T-helper 17 cell (primary cell): ENCODE measurements at regions not wholly inside any gene's neighbourhood (a gene's known extent, or its start where the extent isn't known, plus 50 kb on each side); places are given as distances from the start of the nearest gene placed in this dataset.

Experiments used
- ATAC-seq: fragments of 150-1000 bp; cut with Tn5 transposase; 2 replicates; pipeline ENCODE4 v1.10.0; 2021; ENCODE audit warnings: mild to moderate bottlenecking, moderate library complexity
- DNase-seq, 3 donors: peaks; one replicate each; pipeline versions ENCODE4 v3.0.0 to v3.0.0-alpha.2; 2020 to 2021
- H3K9me3 ChIP-seq: one replicate; pipeline ENCODE4 v1.7.0; 2013; ENCODE audit warnings: low read length, mild to moderate bottlenecking; ENCODE audit not compliant: control insufficient read depth, poor library complexity, severe bottlenecking
- H3K27ac Mint-ChIP-seq: one replicate; pipeline ENCODE4 v1.8.0; 2022; ENCODE audit warnings: mild to moderate bottlenecking, moderate library complexity, mixed read lengths
- H3K27me3 Mint-ChIP-seq: one replicate; pipeline ENCODE4 v1.8.0; 2022; ENCODE audit warnings: mixed read lengths
- H3K36me3 Mint-ChIP-seq: one replicate; pipeline ENCODE4 v1.8.0; 2022; ENCODE audit warnings: low read depth, mixed read lengths
- H3K4me1 Mint-ChIP-seq: one replicate; pipeline ENCODE4 v1.8.0; 2022; ENCODE audit warnings: mild to moderate bottlenecking, mixed read lengths
- H3K4me3 Mint-ChIP-seq: one replicate; pipeline ENCODE4 v1.8.0; 2022; ENCODE audit warnings: mild to moderate bottlenecking, moderate library complexity, mixed read lengths

DNA sequence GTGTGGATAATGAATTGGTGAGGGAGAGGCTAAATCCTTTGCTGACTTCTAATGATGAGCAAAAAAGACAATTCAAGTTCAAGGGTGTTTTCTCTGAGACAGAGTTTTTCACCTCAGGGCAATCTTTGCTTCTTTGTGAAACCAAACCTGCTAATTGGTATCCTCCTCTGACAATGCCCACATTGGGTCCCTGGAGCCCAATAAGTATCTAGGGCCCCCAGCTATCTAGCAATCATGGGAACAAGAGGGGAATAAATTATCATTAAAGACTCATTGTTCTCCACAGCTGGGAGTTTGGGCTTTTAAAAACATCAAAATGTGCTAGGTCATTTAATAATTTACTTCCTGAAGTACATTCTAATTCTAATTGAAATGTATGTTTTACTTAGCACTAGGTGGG is 227.3 kb downstream of the TMEM167A start:
- no peaks in the 10 kb centered on the region for H3K9me3 ChIP-seq
- Mint-ChIP-seq H3K4me3 (no peak overlapping the region), H3K36me3 (peaks cover 2% of the 10 kb centered on the region), H3K27me3 (peaks cover 9% of the 10 kb centered on the region), H3K4me1 (no peaks in the 10 kb centered on the region), H3K27ac (no peak overlapping the region)
- ATAC-seq (no peak), DNase-seq (no peak)

DNA sequence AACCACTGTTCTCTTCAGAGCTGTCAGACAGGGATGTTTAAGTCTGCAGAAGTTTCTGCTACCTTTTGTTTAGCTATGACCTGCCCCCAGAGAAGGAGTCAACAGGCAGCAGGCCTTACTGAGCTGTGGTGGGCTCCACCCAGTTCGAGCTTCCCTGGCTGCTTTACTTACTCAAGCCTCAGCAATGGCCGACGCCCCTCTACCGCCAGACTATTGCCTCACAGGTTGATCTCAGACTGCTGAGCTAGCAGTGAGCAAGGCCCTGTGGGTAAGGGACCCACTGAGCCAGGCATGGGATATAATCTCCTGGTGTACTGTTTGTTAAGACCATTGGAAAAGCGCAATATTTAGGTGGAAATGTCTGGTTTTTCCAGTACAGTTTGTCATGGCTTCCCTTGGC is 229.6 kb downstream of the TMEM167A start:
- Mint-ChIP-seq H3K27me3 (peaks cover 10% of the 10 kb centered on the region), H3K27ac (no peak overlapping the region), H3K36me3 (peaks cover 2% of the 10 kb centered on the region), H3K4me1 (no peaks in the 10 kb centered on the region), H3K4me3 (no peak overlapping the region)
- ATAC-seq: no peak
- no peaks in the 10 kb centered on the region for H3K9me3 ChIP-seq
- no peak for DNase-seq

DNA sequence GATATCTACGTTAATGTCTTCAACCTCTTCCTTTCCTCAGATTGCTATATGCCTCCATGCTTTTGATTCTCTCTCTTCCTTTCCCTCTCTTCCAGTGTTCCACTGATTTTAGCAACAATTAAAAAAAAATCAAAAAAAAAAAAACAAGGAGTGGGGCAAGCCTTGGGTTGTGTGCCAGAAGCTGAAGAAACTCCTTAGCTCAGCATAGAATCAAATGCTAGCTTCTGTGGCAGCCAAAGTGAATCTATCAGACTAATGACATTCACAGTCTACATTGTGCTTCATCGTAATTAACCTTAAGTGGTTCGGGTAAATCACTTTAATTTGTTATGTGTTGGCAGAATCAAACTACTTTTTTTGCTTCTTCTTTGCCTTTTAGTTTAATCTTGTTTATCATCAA is 237.3 kb downstream of the TMEM167A start:
- no peaks in the 10 kb centered on the region for H3K4me1 Mint-ChIP-seq
- no peak overlapping the region for H3K27ac Mint-ChIP-seq
- H3K27me3 Mint-ChIP-seq: peaks cover 1% of the 10 kb centered on the region
- no peak overlapping the region for H3K4me3 Mint-ChIP-seq
- DNase-seq (no peak), ATAC-seq (no peak)
- H3K36me3 Mint-ChIP-seq: peaks cover under 1% of the 10 kb centered on the region
- H3K9me3 ChIP-seq: no peaks in the 10 kb centered on the region

DNA sequence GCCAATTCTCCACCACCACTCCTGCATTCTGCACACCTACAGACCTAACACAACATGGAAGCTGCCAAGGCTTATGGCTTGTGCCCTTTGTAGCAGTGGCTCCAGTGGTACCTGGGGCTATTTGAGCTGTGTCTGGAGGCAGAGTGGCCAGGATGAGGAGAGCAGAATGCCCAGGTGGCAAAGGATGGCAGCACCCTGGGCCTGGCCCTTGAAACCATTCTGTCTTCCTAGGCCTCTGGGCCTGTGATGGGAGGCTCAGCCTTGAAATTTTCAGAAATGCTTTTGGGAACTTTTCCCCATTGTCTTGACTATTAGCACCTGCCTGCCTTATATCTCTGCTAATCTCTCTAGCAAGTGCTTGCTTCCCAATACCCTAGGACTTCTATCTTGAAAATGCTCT is 241.7 kb downstream of the TMEM167A start:
- no peak overlapping the region for H3K4me3 Mint-ChIP-seq
- no peak for DNase-seq
- no peak overlapping the region for H3K27ac Mint-ChIP-seq
- no peaks in the 10 kb centered on the region for H3K36me3 Mint-ChIP-seq
- no peaks in the 10 kb centered on the region for H3K27me3 Mint-ChIP-seq
- no peaks in the 10 kb centered on the region for H3K4me1 Mint-ChIP-seq
- no peaks in the 10 kb centered on the region for H3K9me3 ChIP-seq
- ATAC-seq: no peak

DNA sequence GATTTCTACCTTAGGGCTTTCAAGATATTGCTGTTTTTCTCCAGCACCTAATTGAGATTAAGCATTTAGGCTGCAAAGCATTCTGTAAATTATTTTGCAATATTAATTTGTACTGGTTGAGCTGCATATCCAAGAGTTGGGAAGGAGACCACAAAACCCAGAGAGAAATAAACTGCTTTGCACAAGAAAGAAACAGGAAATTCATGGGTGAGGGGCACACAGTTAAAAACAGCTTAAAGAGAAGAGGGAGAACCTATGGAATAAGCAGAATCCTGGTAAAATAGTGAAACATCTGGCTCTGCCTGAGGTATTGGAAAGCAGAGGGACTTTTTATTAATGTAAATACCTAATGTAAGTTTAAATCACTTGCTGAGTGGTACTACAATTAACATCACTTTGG is 243.0 kb downstream of the TMEM167A start:
- H3K27ac Mint-ChIP-seq: no peak overlapping the region
- ATAC-seq: no peak
- DNase-seq: no peak

DNA sequence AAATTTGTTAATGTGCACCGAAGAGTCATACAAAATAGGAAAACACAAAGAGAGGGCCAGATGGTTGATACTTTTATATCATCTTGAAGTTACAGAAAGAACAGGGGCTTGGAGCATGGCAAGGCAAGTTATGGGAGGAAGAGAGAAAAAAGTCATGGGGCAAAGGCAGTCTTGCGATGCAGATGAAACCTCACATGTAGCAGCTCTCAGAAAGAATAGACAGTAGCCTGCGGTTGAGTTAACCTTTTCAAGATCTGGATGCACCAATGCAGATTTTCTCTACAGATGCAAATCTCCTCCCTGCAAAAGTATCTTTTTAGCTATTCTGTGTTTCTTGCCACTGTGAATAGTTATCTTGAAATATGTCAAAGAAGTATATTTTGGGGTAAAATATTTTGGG is 243.9 kb downstream of the TMEM167A start:
- Mint-ChIP-seq H3K36me3 (no peaks in the 10 kb centered on the region), H3K27ac (no peak overlapping the region), H3K4me1 (no peaks in the 10 kb centered on the region), H3K27me3 (no peaks in the 10 kb centered on the region), H3K4me3 (no peak overlapping the region)
- ATAC-seq (no peak), DNase-seq (no peak)
- H3K9me3 ChIP-seq: no peaks in the 10 kb centered on the region

More for the DNA sequence above, 243.0 kb downstream of the TMEM167A start:
- H3K4me3 Mint-ChIP-seq: no peak overlapping the region
- no peaks in the 10 kb centered on the region for H3K9me3 ChIP-seq
- no peaks in the 10 kb centered on the region for H3K27me3 Mint-ChIP-seq
- H3K4me1 Mint-ChIP-seq: no peaks in the 10 kb centered on the region
- no peaks in the 10 kb centered on the region for H3K36me3 Mint-ChIP-seq

DNA sequence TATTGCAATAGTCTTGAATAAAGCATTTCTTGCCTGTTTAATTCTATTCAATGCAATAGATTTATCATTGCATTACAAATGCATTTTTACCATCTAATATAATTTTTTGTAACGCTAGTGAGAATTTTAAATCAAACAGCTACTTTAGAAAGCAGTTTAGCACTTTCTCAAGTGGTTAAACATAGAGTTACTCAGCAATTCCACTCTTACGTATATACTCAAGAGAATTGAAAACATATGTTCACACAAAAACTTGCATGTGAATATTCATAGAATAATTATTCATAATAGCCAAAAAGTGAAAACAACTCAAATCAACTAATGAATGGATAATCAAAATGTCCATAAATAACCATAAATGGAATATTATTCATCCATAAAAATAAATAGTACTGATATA is 244.7 kb downstream of the TMEM167A start:
- no peak overlapping the region for H3K27ac Mint-ChIP-seq
- DNase-seq: no peak
- H3K9me3 ChIP-seq: no peaks in the 10 kb centered on the region
- ATAC-seq: no peak
- no peaks in the 10 kb centered on the region for H3K36me3 Mint-ChIP-seq
- no peaks in the 10 kb centered on the region for H3K4me1 Mint-ChIP-seq
- H3K27me3 Mint-ChIP-seq: no peaks in the 10 kb centered on the region
- no peak overlapping the region for H3K4me3 Mint-ChIP-seq

DNA sequence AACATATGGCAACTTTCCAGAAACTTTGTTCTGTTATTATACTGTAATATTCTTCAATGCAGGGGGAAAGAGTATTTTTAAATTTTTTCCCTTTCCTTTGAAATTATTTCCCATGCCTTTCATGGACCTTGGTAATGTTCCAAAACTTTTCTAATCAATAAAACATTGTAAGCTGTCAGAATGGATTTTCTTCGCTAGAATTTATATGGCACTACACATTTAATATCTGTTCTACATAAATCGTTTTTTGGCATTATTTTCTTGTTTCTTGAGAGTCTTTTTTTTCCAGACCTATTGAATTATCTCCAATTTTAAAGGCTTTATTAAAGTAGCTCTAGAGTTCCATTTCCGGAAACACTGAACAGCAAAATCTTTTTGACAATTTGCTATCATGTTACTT is 249.0 kb downstream of the TMEM167A start:
- no peaks in the 10 kb centered on the region for H3K4me1 Mint-ChIP-seq
- DNase-seq (no peak), ATAC-seq (no peak)

DNA sequence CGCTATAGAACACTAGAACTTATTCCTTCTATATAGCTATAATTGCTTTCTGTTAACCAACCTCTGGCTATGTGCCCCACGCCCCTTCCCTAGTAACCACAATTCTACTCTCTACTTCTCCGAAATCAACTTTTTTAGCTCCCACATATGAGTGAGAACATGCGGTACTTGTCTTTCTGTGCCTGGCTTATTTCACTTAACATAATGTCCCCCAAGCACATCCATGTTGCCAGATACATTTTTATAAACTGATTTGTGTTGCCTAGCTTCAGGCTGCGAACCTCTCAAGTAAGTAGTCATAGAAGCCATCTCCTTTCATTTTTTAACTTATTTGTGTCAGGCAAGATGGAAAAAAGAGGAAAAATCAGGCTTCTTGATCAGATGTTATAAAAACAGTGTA is 249.5 kb downstream of the TMEM167A start:
- no peak overlapping the region for H3K27ac Mint-ChIP-seq
- no peak overlapping the region for H3K4me3 Mint-ChIP-seq
- DNase-seq (no peak), ATAC-seq (no peak)
- no peaks in the 10 kb centered on the region for H3K9me3 ChIP-seq
- H3K27me3 Mint-ChIP-seq: no peaks in the 10 kb centered on the region
- H3K4me1 Mint-ChIP-seq: no peaks in the 10 kb centered on the region
- H3K36me3 Mint-ChIP-seq: no peaks in the 10 kb centered on the region

More for the DNA sequence above, 249.0 kb downstream of the TMEM167A start:
- Mint-ChIP-seq H3K27me3 (no peaks in the 10 kb centered on the region), H3K4me3 (no peak overlapping the region), H3K27ac (no peak overlapping the region), H3K36me3 (no peaks in the 10 kb centered on the region)
- no peaks in the 10 kb centered on the region for H3K9me3 ChIP-seq

DNA sequence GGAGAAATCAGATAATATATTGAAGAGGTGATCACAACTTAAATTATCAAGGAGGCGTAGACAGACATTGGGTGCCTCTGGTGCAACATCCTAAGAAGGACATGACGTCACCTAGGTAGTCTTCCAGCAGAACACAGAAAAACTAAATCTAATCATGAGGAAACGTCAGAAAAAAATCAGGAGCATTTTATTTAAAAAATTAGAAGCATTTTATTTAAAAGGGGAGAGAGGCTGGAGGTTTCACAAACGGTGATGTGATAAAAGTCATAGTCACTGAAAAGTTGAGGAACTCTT is 254.6 kb downstream of the TMEM167A start:
- Mint-ChIP-seq H3K36me3 (peaks cover 2% of the 10 kb centered on the region), H3K4me1 (peaks cover 2% of the 10 kb centered on the region), H3K4me3 (no peak overlapping the region)

DNA sequence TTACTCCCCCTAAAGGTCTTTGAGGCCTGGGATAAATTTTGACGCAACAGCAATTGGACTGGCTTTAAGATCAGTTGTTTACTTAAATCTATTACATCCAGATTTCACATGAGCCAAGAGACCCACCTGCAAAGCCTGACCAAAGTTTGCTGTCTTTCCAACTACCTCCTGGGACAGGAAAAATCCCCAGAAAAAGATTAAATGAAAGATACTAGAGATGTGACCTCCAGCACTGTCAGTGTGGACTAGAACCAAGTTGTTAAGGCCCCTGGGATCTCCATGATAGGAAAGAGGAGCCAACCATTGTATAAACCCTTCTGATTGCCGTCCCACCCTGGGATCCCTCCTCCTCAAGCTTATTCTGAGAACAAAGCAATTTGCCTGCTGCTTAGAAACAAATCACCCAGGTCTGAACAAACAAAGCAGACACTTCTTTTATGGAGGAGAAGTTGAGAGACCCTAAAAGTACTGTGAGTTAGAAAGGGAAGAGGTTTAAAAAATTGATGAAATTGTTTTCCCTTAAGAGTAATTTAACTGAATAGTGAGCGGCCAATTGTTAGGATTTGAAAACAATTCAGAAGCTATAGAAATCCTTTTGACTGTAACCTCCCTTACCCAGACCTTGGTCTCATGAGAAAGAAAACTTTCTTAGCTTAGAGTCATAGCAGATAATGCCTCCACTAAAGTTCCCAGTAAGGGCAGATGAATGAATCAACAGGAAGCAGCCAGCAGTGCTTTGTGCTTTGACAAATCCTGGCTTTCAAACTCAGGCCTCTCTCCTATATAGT is 255.2 kb downstream of the TMEM167A start:
- no peaks in the 10 kb centered on the region for H3K9me3 ChIP-seq
- no peak for ATAC-seq
- H3K4me1 Mint-ChIP-seq: peaks cover 2% of the 10 kb centered on the region
- H3K36me3 Mint-ChIP-seq: peaks cover 2% of the 10 kb centered on the region
- no peaks in the 10 kb centered on the region for H3K27me3 Mint-ChIP-seq
- DNase-seq: no peak
- H3K4me3 Mint-ChIP-seq: no peak overlapping the region
- no peak overlapping the region for H3K27ac Mint-ChIP-seq

More for the DNA sequence above, 254.6 kb downstream of the TMEM167A start:
- DNase-seq (no peak), ATAC-seq (no peak)
- Mint-ChIP-seq H3K27me3 (no peaks in the 10 kb centered on the region), H3K27ac (no peak overlapping the region)
- no peaks in the 10 kb centered on the region for H3K9me3 ChIP-seq

DNA sequence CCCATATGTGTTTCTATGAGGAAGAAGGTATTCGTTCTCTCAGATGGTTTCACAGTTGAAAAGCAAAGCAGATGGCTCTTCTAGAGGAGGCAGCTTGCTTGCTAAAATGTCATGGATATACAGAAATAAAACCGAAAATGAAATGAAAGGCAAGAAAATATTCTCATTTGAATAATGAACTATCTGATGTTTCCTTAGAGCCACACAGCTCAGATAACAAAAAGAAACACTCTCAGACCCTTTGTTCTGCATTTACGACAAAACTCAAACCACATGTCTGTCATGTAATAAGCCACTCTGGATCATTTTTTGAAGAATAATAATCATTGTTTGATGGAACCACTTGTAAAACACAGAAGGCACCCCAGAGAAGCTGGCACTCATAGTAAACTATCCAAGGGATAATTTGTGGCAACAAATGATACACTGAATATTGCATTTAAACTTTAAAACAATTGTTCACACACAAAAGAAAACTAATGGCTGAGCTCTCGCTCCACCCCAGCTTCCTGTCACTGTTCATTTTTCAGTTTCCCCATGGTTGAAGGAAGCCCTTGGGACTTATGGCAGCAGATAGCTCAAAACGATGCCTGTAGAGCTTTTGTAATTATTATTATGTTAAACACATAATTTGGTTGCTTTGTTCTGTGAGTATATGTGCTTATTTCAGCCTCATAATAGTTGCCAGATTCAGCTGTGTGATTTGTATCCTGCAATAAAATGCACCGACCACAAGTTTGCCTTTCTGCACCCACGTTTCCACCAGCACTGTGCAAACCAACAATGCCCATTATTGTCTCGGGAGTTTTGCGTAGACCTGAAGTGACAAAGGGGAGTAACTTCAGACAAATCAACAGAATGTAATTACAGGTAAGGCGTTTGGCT is 256.0 kb downstream of the TMEM167A start:
- Mint-ChIP-seq H3K27me3 (no peaks in the 10 kb centered on the region), H3K36me3 (peaks cover 2% of the 10 kb centered on the region), H3K27ac (no peak overlapping the region), H3K4me3 (no peak overlapping the region), H3K4me1 (peaks cover 2% of the 10 kb centered on the region)
- no peak for ATAC-seq
- H3K9me3 ChIP-seq: no peaks in the 10 kb centered on the region
- no peak for DNase-seq

DNA sequence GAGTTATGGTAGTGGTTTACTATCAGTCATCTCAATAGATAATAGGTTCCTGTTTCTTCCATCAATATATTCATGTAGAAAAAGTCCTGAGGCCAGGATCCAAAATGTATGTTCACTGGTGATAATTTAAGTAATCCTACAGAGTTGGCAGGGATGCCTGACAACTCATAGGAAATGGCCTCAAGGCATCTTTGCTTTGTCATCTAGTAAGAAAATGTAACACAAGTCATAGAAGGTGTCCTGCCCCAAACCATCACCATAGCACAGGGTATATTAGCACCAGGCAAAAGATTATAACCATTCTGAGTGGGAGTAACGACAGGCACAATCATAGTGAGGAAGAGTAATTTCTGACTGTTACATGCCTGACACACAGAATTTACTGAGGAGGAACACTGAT is 257.0 kb downstream of the TMEM167A start:
- H3K27ac Mint-ChIP-seq: no peak overlapping the region
- ATAC-seq (no peak), DNase-seq (no peak)
- H3K36me3 Mint-ChIP-seq: peaks cover 2% of the 10 kb centered on the region
- H3K4me1 Mint-ChIP-seq: peaks cover 2% of the 10 kb centered on the region
- no peak overlapping the region for H3K4me3 Mint-ChIP-seq
- H3K27me3 Mint-ChIP-seq: no peaks in the 10 kb centered on the region
- no peaks in the 10 kb centered on the region for H3K9me3 ChIP-seq
